Islet precursor cell (in vitro differentiated cells): ENCODE measurements at regions not wholly inside any gene's neighbourhood (a gene's known extent, or its start where the extent isn't known, plus 50 kb on each side); places are given as distances from the start of the nearest gene placed in this dataset.

Experiments
- DNase-seq: peaks from one replicate; pipeline ENCODE4 v3.0.0-alpha.2; 2018

- no peak for DNase-seq
Observed at GRCh38 chr12:92458996-92459395, 243.8 kb upstream of the PLEKHG7 start.

GRCh38 chr12:92457458-92458180 lies 245.2 kb upstream of the PLEKHG7 start:
- no peak for DNase-seq

GRCh38 chr12:92452763-92453162 lies 250.0 kb upstream of the PLEKHG7 start:
- DNase-seq = no peak

GRCh38 chr12:92446083-92446460 lies 256.7 kb upstream of the PLEKHG7 start:
- DNase-seq = no peak

- peak; percentile 70 for DNase-seq
Observed at GRCh38 chr12:92445253-92446082, 257.3 kb upstream of the PLEKHG7 start.

GRCh38 chr12:92444763-92445162 lies 258.0 kb upstream of the PLEKHG7 start:
- no peak for DNase-seq

GRCh38 chr12:92442782-92443181 lies 260.0 kb upstream of the PLEKHG7 start:
- DNase-seq = no peak

GRCh38 chr12:92440072-92440471 lies 262.7 kb upstream of the PLEKHG7 start:
- no peak for DNase-seq

- DNase-seq = no peak
Observed at GRCh38 chr12:92439420-92439805, 263.4 kb upstream of the PLEKHG7 start.

GRCh38 chr12:92438641-92439419 lies 264.0 kb upstream of the PLEKHG7 start:
- no peak for DNase-seq

- no peak for DNase-seq
Observed at GRCh38 chr12:92437452-92437851, 265.3 kb upstream of the PLEKHG7 start.

GRCh38 chr12:92436856-92437255 lies 265.9 kb upstream of the PLEKHG7 start:
- DNase-seq = no peak

- no peak for DNase-seq
Observed at GRCh38 chr12:92434607-92435025, 268.2 kb upstream of the PLEKHG7 start.

GRCh38 chr12:92432724-92433441 lies 269.9 kb upstream of the PLEKHG7 start:
- DNase-seq = no peak

GRCh38 chr12:92431146-92431545 lies 271.6 kb upstream of the PLEKHG7 start:
- DNase-seq = peak; percentile 64

- DNase-seq = no peak
Observed at GRCh38 chr12:92426332-92426731, 276.5 kb upstream of the PLEKHG7 start.

- DNase-seq = no peak
Observed at GRCh38 chr12:92425165-92425564, 277.6 kb upstream of the PLEKHG7 start.

GRCh38 chr12:92424338-92424737 lies 278.5 kb upstream of the PLEKHG7 start:
- DNase-seq = no peak

- DNase-seq = no peak
Observed at GRCh38 chr12:92421701-92422100, 276.1 kb upstream of the BTG1 start.

GRCh38 chr12:92421042-92421441 lies 275.4 kb upstream of the BTG1 start:
- DNase-seq = no peak

- DNase-seq = no peak
Observed at GRCh38 chr12:92419201-92419600, 273.6 kb upstream of the BTG1 start.

GRCh38 chr12:92418381-92418780 lies 272.7 kb upstream of the BTG1 start:
- DNase-seq = no peak

GRCh38 chr12:92417373-92417772 lies 271.7 kb upstream of the BTG1 start:
- no peak for DNase-seq
